ENCODE measurements at regions not wholly inside any gene's neighbourhood (a gene's known extent, or its start where the extent isn't known, plus 50 kb on each side); places are given as distances from the start of the nearest gene placed in this dataset.

GRCh38 chr12:19894050-19894449 lies 454.8 kb downstream of the AEBP2 start:
- TF ChIP-seq EZH2 (optimal IDR thresholded peaks at IDR 0.05; ENCODE audit: low read depth, low read length): no peak
- no peak for TF ChIP-seq CTCF (IDR thresholded peaks at IDR 0.05; ENCODE audit: low read length)
